HCT116 (cell line): ENCODE measurements at regions not wholly inside any gene's neighbourhood (a gene's known extent, or its start where the extent isn't known, plus 50 kb on each side); places are given as distances from the start of the nearest gene placed in this dataset.

Source experiments
- ATAC-seq: fragments of 200-7000 bp; cut with Tn5 transposase; 2 replicates; pipeline ENCODE4 v1.9.1; 2020; ENCODE audit warnings: mild to moderate bottlenecking, moderate library complexity
- BruUV-seq: library from RNA; stranded (reverse); fragments of 400-500 nt; replicated peaks from 2 replicates; lab custom pipeline; 2021; lab: Mats Ljungman, UMichigan
- CTCF ChIA-PET: fragments of 300-600 bp; sonication (Branson Sonifier 250); formaldehyde crosslinking; loops from one replicate; lab custom pipeline; 2021; ENCODE audit warnings: antibody characterized with exemption; lab: Charles Lee
- POLR2A ChIA-PET: fragments of 300-600, 350-600 bp; sonication (Branson Sonifier 250); formaldehyde crosslinking; loops from one replicate; lab custom pipeline; 2021; ENCODE audit warnings: antibody characterized with exemption; lab: Charles Lee
- RAD21 ChIA-PET, 2 experiments: fragments of 300-600 bp; sonication (Branson Sonifier 250); formaldehyde crosslinking; loops; one replicate each; lab custom pipeline; 2023; ENCODE audit warnings: low total read pairs in 2 of 2; ENCODE audit not compliant: uncharacterized antibody in 2 of 2, unreplicated experiment in 2 of 2, low non-redundant PET in 1 of 2; lab: Charles Lee
- DNase-seq: peaks from one replicate; pipeline ENCODE4 v3.0.0-alpha.2; 2010; ENCODE audit warnings: low read depth, low spot score
- H2AFZ ChIP-seq: fragments of 200-600 bp; shearing (Covaris generic), sonication (generic); 2 replicates; pipeline ENCODE4 v1.6.1; 2017; ENCODE audit warnings: low read depth, mixed run types, mixed read lengths, antibody characterized with exemption, low read length; ENCODE audit not compliant: poor library complexity, severe bottlenecking
- H3K27ac ChIP-seq: 2 replicates; pipeline ENCODE4 v1.5.1; 2012; ENCODE audit warnings: low read depth, low read length
- H3K27me3 ChIP-seq: fragments of 200-600 bp; sonication (generic); 2 replicates; pipeline ENCODE4 v1.6.1; 2016; ENCODE audit warnings: mixed run types, low read length, mixed read lengths; ENCODE audit not compliant: insufficient read depth
- H3K36me3 ChIP-seq, 2 experiments: fragments of 200-500 bp in 1 of 2; fragments of 200-600 bp in 1 of 2; sonication (Bioruptor generic) in 1 of 2; sonication (generic) in 1 of 2; 2 replicates each; pipeline versions ENCODE4 v1.5.1 to v1.6.1; 2014 to 2016; ENCODE audit warnings: low read length in 2 of 2, inconsistent platforms in 1 of 2, mixed read lengths in 1 of 2, mixed run types in 1 of 2; ENCODE audit not compliant: insufficient read depth in 2 of 2, control insufficient read depth in 1 of 2
- H3K4me1 ChIP-seq, 2 experiments: fragments of 200-600 bp in 1 of 2; sonication (generic) in 1 of 2; 2 replicates each; pipeline versions ENCODE4 v1.5.1 to v1.6.1; 2012 to 2017; ENCODE audit warnings: low read length in 2 of 2, inconsistent platforms in 1 of 2, mild to moderate bottlenecking in 1 of 2, mixed read lengths in 1 of 2, mixed run types in 1 of 2, moderate library complexity in 1 of 2; ENCODE audit not compliant: insufficient read depth in 2 of 2, control insufficient read depth in 1 of 2
- H3K4me2 ChIP-seq: fragments of 200-600 bp; sonication (generic); 2 replicates; pipeline ENCODE4 v1.6.1; 2017; ENCODE audit warnings: mixed run types, low read length, mixed read lengths
- H3K4me3 ChIP-seq, 2 experiments: fragments of 200-600 bp in 1 of 2; sonication (generic) in 1 of 2; replicated peaks in 1 of 2; 2 replicates each; pipeline ENCODE4 v1.5.1; 2011 to 2016; ENCODE audit warnings: low read length in 2 of 2, control low read depth in 1 of 2, low read depth in 1 of 2, mild to moderate bottlenecking in 1 of 2, mixed read lengths in 1 of 2, mixed run types in 1 of 2
- H3K79me2 ChIP-seq: fragments of 200-600 bp; sonication (generic); 2 replicates; pipeline ENCODE4 v1.6.1; 2017; ENCODE audit warnings: mild to moderate bottlenecking, mixed run types, low read length, moderate library complexity, mixed read lengths; ENCODE audit not compliant: insufficient read depth
- H3K9ac ChIP-seq: fragments of 200-600 bp; sonication (generic); 2 replicates; pipeline ENCODE4 v1.6.1; 2016; ENCODE audit warnings: low read length, mixed read lengths
- H3K9me2 ChIP-seq: fragments of 200-600 bp; sonication (generic), shearing (Covaris generic); 2 replicates; pipeline ENCODE4 v1.6.1; 2017; ENCODE audit warnings: mixed run types, mild to moderate bottlenecking, moderate library complexity; ENCODE audit not compliant: insufficient read depth
- H3K9me3 ChIP-seq, 2 experiments: fragments of 200-500 bp in 1 of 2; fragments of 200-600 bp in 1 of 2; sonication (Bioruptor generic) in 1 of 2; sonication (generic) in 1 of 2; 2 replicates each; pipeline ENCODE4 v1.6.1; 2014 to 2017; ENCODE audit warnings: low read length in 2 of 2, mixed read lengths in 2 of 2, inconsistent platforms in 1 of 2, low read depth in 1 of 2, mild to moderate bottlenecking in 1 of 2, mixed run types in 1 of 2, moderate library complexity in 1 of 2; ENCODE audit not compliant: control insufficient read depth in 1 of 2, insufficient read depth in 1 of 2
- H4K20me1 ChIP-seq: fragments of 200-600 bp; sonication (generic), shearing (Covaris generic); 2 replicates; pipeline ENCODE4 v1.6.1; 2017; ENCODE audit warnings: mixed run types, mild to moderate bottlenecking, moderate library complexity; ENCODE audit not compliant: insufficient read depth
- CBX3 ChIP-seq: IDR thresholded peaks from 2 replicates; pipeline ENCODE4 v1.6.1; 2012; ENCODE audit warnings: low read depth
- CEBPB ChIP-seq: IDR thresholded peaks from 2 replicates; pipeline ENCODE4 v1.6.1; 2012; ENCODE audit warnings: low read depth
- EGR1 ChIP-seq: IDR thresholded peaks from 2 replicates; pipeline ENCODE4 v1.6.1; 2012; ENCODE audit warnings: low read depth
- ELF1 ChIP-seq: IDR thresholded peaks from 2 replicates; pipeline ENCODE4 v1.6.1; 2012; ENCODE audit warnings: low read depth, borderline replicate concordance
- EZH2phosphoT487 ChIP-seq: fragments of 200-600 bp; IDR thresholded peaks from 2 replicates; pipeline ENCODE4 v1.6.1; 2018; ENCODE audit warnings: antibody characterized with exemption, borderline replicate concordance
- JUND ChIP-seq: IDR thresholded peaks from 2 replicates; pipeline ENCODE4 v1.6.1; 2012
- POLR2A ChIP-seq: IDR thresholded peaks from 2 replicates; pipeline ENCODE4 v1.7.0; 2011; ENCODE audit warnings: borderline replicate concordance; ENCODE audit not compliant: insufficient read depth, insufficient read length; ENCODE audit errors: extremely low read depth
- POLR2AphosphoS5 ChIP-seq: IDR thresholded peaks from 2 replicates; pipeline ENCODE4 v1.6.1; 2011; ENCODE audit warnings: mild to moderate bottlenecking, low read depth, low read length, moderate library complexity
- SIN3A ChIP-seq: IDR thresholded peaks from 2 replicates; pipeline ENCODE4 v1.6.1; 2012; ENCODE audit warnings: low read depth
- SRF ChIP-seq: IDR thresholded peaks from 2 replicates; pipeline ENCODE4 v1.6.1; 2012; ENCODE audit warnings: low read depth
- TCF7L2 ChIP-seq: IDR thresholded peaks from 2 replicates; pipeline ENCODE4 v1.7.0; 2011; ENCODE audit warnings: borderline replicate concordance, inconsistent platforms; ENCODE audit not compliant: insufficient read depth, insufficient read length; ENCODE audit errors: extremely low read depth
- ZFX ChIP-seq: fragments of 450-650 bp; IDR thresholded peaks from 2 replicates; pipeline ENCODE4 v1.6.1; 2017
- intact Hi-C: fragments of 100-400 bp; cut with micrococcal nuclease; formaldehyde crosslinking; loops from 2 replicates; pipeline ENCODE4 v1.10.0; 2022
- TF ChIP-seq, protein P1 (sequence below), 3 experiments: fragments of 200-600 bp in 1 of 3; sonication (generic) in 1 of 3; IDR thresholded peaks in 2 of 3; conservative IDR thresholded peaks in 1 of 3; 2 replicates each; pipeline ENCODE4 v1.5.1; 2012 to 2017; ENCODE audit warnings: low read depth in 2 of 3, low read length in 2 of 3, antibody characterized with exemption in 1 of 3, borderline replicate concordance in 1 of 3, control low read depth in 1 of 3, mild to moderate bottlenecking in 1 of 3, mixed read lengths in 1 of 3, mixed run types in 1 of 3, moderate library complexity in 1 of 3; ENCODE audit not compliant: insufficient read depth in 1 of 3
- TF ChIP-seq, protein P2 (sequence below): IDR thresholded peaks from 2 replicates; pipeline ENCODE4 v1.6.1; 2012

DNA sequence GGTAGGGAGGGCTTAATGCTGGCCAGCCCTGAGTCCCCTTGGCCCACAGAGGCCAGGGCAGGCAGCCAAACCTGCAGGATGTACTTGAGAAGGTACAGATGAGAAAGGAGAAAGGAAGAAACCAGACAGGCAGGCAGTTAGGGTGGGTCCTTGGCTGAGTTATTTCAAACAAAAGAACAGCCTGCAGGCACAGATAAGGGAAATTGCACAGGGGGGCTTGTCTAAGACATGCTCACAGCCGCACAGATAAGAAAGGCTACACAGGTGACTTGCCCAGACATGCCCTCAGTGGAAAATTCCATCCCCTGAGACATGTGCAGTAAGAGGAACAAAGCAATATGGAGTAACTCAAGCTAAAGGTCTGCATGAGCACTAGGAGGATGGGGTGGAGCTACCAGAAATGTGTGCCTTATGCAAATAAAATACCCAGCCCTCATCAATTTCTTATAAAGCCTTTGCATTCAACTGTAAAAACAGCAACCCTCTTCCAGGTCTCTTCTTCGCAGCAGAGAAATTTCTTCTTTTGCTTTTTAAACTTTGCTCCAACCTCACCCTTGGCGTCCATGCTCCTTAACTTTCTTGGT lies 158.2 kb upstream of the RGS6 start:
- ChIA-PET POLR2A (no interaction called here), RAD21 (no interaction called here), CTCF (no interaction called here)
- no peak overlapping the region for H3K4me2 ChIP-seq
- H3K9ac ChIP-seq, result no peak overlapping the region
- H3K27ac ChIP-seq, result no peak overlapping the region
- no peaks in the 10 kb centered on the region for H3K9me2 ChIP-seq
- H4K20me1 ChIP-seq, result no peaks in the 10 kb centered on the region
- no TSS peak for BruUV-seq
- no peak overlapping the region for H3K4me3 ChIP-seq
- ATAC-seq, result no peak
- no peak overlapping the region for H2AFZ ChIP-seq
- H3K36me3 ChIP-seq, result no peaks in the 10 kb centered on the region
- no peak for TF ChIP-seq ELF1
- 0 out of 2 replicates have a peak, but pooled peaks have one; percentile 21 for TF ChIP-seq CBX3
- no peaks in the 10 kb centered on the region for H3K27me3 ChIP-seq
- no peaks in the 10 kb centered on the region for H3K4me1 ChIP-seq
- no peak for DNase-seq
- H3K9me3 ChIP-seq, result peaks cover 0 to 3% of the 10 kb centered on the region in 2 experiments; a peak in 1 of 4 replicates
- no peaks in the 10 kb centered on the region for H3K79me2 ChIP-seq
- intact Hi-C loops, result no loop called here

DNA sequence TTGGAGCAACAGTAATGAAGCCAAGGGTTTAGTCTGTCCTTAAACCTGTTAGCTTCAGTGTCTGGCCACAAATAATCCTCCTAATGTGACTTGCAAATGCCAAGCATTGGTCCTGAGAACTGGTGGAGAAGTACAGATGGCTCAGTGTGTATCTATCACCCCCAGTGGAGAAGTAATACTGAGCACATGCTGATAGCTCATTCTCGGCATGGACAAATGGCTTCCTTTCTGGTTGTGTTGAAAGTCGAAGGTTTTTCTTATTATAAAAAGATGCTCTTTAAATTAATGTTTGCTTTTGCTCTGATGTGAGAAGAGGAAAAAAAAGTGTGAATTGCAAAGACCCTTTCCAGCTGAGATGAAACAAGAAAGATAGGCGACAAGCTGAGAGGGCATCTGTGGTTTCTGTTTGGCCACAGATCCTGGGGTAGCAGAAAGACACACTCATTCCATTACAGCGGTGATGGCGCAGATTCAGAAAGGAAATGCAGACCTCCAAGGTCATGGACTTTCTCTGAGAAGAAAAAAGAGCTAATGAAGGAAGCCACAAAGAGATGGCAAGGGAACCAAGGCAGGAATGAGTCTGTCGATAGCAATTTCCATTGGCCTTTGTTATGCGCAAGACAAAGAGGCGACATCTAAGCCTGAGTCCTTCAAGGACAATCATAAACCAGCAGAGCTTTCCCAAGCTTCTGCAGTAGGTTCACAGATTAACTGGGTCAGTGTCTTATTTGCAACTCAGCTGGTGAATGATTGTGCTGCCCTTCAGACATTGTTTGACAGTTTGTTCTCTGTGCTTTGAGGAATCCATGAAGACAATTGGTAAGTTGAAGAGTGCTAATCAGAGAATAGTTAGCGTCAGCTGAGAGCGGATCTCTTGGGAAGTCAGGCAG lies 155.5 kb upstream of the RGS6 start:
- intact Hi-C loops, result no loop called here
- Histone ChIP-seq H3K36me3 (no peaks in the 10 kb centered on the region), H3K79me2 (no peaks in the 10 kb centered on the region), H2AFZ (no peak overlapping the region), H3K9me3 (peaks cover 0 to 3% of the 10 kb centered on the region in 2 experiments; a peak in 1 of 4 replicates), H3K4me3 (no peak overlapping the region), H3K4me2 (no peak overlapping the region), H3K9me2 (no peaks in the 10 kb centered on the region), H3K4me1 (no peaks in the 10 kb centered on the region; a peak in 1 of 4 replicates), H3K27me3 (no peaks in the 10 kb centered on the region), H3K27ac (no peak overlapping the region), H3K9ac (no peak overlapping the region), H4K20me1 (no peaks in the 10 kb centered on the region)
- BruUV-seq, result no TSS peak
- ChIA-PET CTCF (no interaction called here), RAD21 (no interaction called here), POLR2A (no interaction called here)
- 0 out of 2 replicates have a peak, but pooled peaks have one; percentile 53 for ATAC-seq
- no peak for TF ChIP-seq ZFX
- no peak for TF ChIP-seq EZH2phosphoT487
- TF ChIP-seq POLR2AphosphoS5, result no peak
- TF ChIP-seq JUND, result no peak
- TF ChIP-seq, protein P1, sequence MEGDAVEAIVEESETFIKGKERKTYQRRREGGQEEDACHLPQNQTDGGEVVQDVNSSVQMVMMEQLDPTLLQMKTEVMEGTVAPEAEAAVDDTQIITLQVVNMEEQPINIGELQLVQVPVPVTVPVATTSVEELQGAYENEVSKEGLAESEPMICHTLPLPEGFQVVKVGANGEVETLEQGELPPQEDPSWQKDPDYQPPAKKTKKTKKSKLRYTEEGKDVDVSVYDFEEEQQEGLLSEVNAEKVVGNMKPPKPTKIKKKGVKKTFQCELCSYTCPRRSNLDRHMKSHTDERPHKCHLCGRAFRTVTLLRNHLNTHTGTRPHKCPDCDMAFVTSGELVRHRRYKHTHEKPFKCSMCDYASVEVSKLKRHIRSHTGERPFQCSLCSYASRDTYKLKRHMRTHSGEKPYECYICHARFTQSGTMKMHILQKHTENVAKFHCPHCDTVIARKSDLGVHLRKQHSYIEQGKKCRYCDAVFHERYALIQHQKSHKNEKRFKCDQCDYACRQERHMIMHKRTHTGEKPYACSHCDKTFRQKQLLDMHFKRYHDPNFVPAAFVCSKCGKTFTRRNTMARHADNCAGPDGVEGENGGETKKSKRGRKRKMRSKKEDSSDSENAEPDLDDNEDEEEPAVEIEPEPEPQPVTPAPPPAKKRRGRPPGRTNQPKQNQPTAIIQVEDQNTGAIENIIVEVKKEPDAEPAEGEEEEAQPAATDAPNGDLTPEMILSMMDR (IDR thresholded peaks at IDR 0.05 in 2 of 3, conservative IDR thresholded peaks at IDR 0.05 in 1 of 3; ENCODE audit: borderline replicate concordance in 1 of 3, insufficient read depth in 1 of 3, low read depth in 2 of 3, low read length in 2 of 3), result 0 out of 6 replicates have a peak, but pooled peaks of 1 of the 3 experiments have one; percentile 5
- TF ChIP-seq TCF7L2, result no peak
- TF ChIP-seq SRF, result no peak
- no peak for TF ChIP-seq SIN3A
- TF ChIP-seq POLR2A, result no peak
- no peak for TF ChIP-seq CEBPB
- TF ChIP-seq, protein P2, sequence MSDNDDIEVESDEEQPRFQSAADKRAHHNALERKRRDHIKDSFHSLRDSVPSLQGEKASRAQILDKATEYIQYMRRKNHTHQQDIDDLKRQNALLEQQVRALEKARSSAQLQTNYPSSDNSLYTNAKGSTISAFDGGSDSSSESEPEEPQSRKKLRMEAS, result peak; percentile 33; the same call in 1 of the 2 replicates
- TF ChIP-seq EGR1, result no peak
- TF ChIP-seq CBX3, result no peak
- no peak for DNase-seq
